ENCODE measurements at regions not wholly inside any gene's neighbourhood (a gene's known extent, or its start where the extent isn't known, plus 50 kb on each side); places are given as distances from the start of the nearest gene placed in this dataset.

- Histone ChIP-seq H3K9me3 (ENCODE audit: control insufficient read depth in 4 of 4, low read length in 3 of 4) (no peaks in the 10 kb centered on the region), H3K27me3 (ENCODE audit: control insufficient read depth in 4 of 4, insufficient read depth in 4 of 4, low read length in 3 of 4) (peaks cover 0 to 7% (median 1%) of the 10 kb centered on the region in 4 donors), H3K4me3 (ENCODE audit: low read depth in 1 of 3, low read length in 3 of 3) (no peak overlapping the region), H3K9ac (ENCODE audit: low read depth in 1 of 2, low read length in 2 of 2) (no peak overlapping the region), H3K36me3 (ENCODE audit: control insufficient read depth in 4 of 4, insufficient read depth in 3 of 4, low read depth in 1 of 4, low read length in 3 of 4) (no peaks in the 10 kb centered on the region), H3K4me1 (ENCODE audit: control insufficient read depth in 4 of 4, insufficient read depth in 4 of 4, low read length in 3 of 4) (no peaks in the 10 kb centered on the region), H3K27ac (ENCODE audit: low read depth in 1 of 2, low read length in 2 of 2) (no peak overlapping the region)
- TF ChIP-seq FOXA2 (IDR thresholded peaks at IDR 0.05): no peak
- TF ChIP-seq RXRA (IDR thresholded peaks at IDR 0.05): no peak
- TF ChIP-seq GABPA (IDR thresholded peaks at IDR 0.05 in 1 of 2, conservative IDR thresholded peaks at IDR 0.05 in 1 of 2): no peak
- TF ChIP-seq HNF4G (IDR thresholded peaks at IDR 0.05): no peak
- no peak for TF ChIP-seq EGR1 (IDR thresholded peaks at IDR 0.05; ENCODE audit: low read depth in 2 of 2)
- no peak for TF ChIP-seq ATF3 (IDR thresholded peaks at IDR 0.05)
- no peak for TF ChIP-seq SP1 (IDR thresholded peaks at IDR 0.05)
- TF ChIP-seq JUND (IDR thresholded peaks at IDR 0.05): no peak
- no peak for TF ChIP-seq TAF1 (conservative IDR thresholded peaks at IDR 0.05)
- no peak for TF ChIP-seq REST (IDR thresholded peaks at IDR 0.05)
- no peak for TF ChIP-seq YY1 (IDR thresholded peaks at IDR 0.05)
- no peak for TF ChIP-seq NR2F2 (IDR thresholded peaks at IDR 0.05)
- TF ChIP-seq ZBTB33 (IDR thresholded peaks at IDR 0.05): no peak
- TF ChIP-seq CTCF (IDR thresholded peaks at IDR 0.05; ENCODE audit: low read depth, low read length, missing input control): no peak
- 66% methylated on average over 2 of the region's 2 CpGs for WGBS
- DNase-seq (ENCODE audit: low spot score): no peak
Measured at GRCh38 chr17:34010534-34010933, 244.6 kb upstream of the CCL2 start.

GRCh38 chr17:34011599-34011998, 243.5 kb upstream of the CCL2 start:
- no peak overlapping the region for H3K27ac ChIP-seq (ENCODE audit: low read depth in 1 of 2, low read length in 2 of 2)
- H3K36me3 ChIP-seq (ENCODE audit: control insufficient read depth in 4 of 4, insufficient read depth in 3 of 4, low read depth in 1 of 4, low read length in 3 of 4): no peaks in the 10 kb centered on the region
- no peak for DNase-seq (ENCODE audit: low spot score)
- no peaks in the 10 kb centered on the region for H3K9me3 ChIP-seq (ENCODE audit: control insufficient read depth in 4 of 4, low read length in 3 of 4)
- no peak for TF ChIP-seq HNF4G (IDR thresholded peaks at IDR 0.05)
- no peak for TF ChIP-seq GABPA (IDR thresholded peaks at IDR 0.05 in 1 of 2, conservative IDR thresholded peaks at IDR 0.05 in 1 of 2)
- TF ChIP-seq RAD21 (IDR thresholded peaks at IDR 0.05): no peak
- TF ChIP-seq RXRA (IDR thresholded peaks at IDR 0.05): no peak
- TF ChIP-seq NR2F2 (IDR thresholded peaks at IDR 0.05): no peak
- TF ChIP-seq TAF1 (conservative IDR thresholded peaks at IDR 0.05): no peak
- no peak for TF ChIP-seq ZBTB33 (IDR thresholded peaks at IDR 0.05)
- TF ChIP-seq JUND (IDR thresholded peaks at IDR 0.05): no peak
- TF ChIP-seq REST (IDR thresholded peaks at IDR 0.05): no peak
- no peak for TF ChIP-seq SP1 (IDR thresholded peaks at IDR 0.05)
- TF ChIP-seq HNF4A (conservative IDR thresholded peaks at IDR 0.05): no peak
- no peak for TF ChIP-seq EGR1 (IDR thresholded peaks at IDR 0.05; ENCODE audit: low read depth in 2 of 2)
- TF ChIP-seq YY1 (IDR thresholded peaks at IDR 0.05): no peak
- TF ChIP-seq ATF3 (IDR thresholded peaks at IDR 0.05): no peak
- H3K9ac ChIP-seq (ENCODE audit: low read depth in 1 of 2, low read length in 2 of 2): no peak overlapping the region
- H3K4me3 ChIP-seq (ENCODE audit: low read depth in 1 of 3, low read length in 3 of 3): no peak overlapping the region
- peaks cover 0 to 7% (median 1%) of the 10 kb centered on the region in 4 donors for H3K27me3 ChIP-seq (ENCODE audit: control insufficient read depth in 4 of 4, insufficient read depth in 4 of 4, low read length in 3 of 4)
- 66% methylated on average over 3 of the region's 3 CpGs for WGBS
- no peaks in the 10 kb centered on the region for H3K4me1 ChIP-seq (ENCODE audit: control insufficient read depth in 4 of 4, insufficient read depth in 4 of 4, low read length in 3 of 4)

Data from liver (tissue), 8 donors.